ENCODE measurements at regions not wholly inside any gene's neighbourhood (a gene's known extent, or its start where the extent isn't known, plus 50 kb on each side); places are given as distances from the start of the nearest gene placed in this dataset.

- peaks cover 0 to 3% (median 2%) of the 10 kb centered on the region in 3 donors for H3K9me3 ChIP-seq (ENCODE audit: control insufficient read depth in 3 of 3, low read length in 3 of 3)
These were observed 269.0 kb upstream of the COL3A1 start for GRCh38 chr2:188705191-188705590.

GRCh38 chr2:188713961-188714360, 260.2 kb upstream of the COL3A1 start:
- Histone ChIP-seq H3K36me3 (ENCODE audit: control insufficient read depth in 3 of 3, insufficient read depth in 3 of 3, low read length in 3 of 3) (no peaks in the 10 kb centered on the region), H3K4me3 (ENCODE audit: low read length in 3 of 3) (no peak overlapping the region), H3K27ac (ENCODE audit: low read depth, low read length) (no peak overlapping the region), H3K27me3 (ENCODE audit: control insufficient read depth in 3 of 3, insufficient read depth in 3 of 3, low read length in 3 of 3) (no peaks in the 10 kb centered on the region), H3K9me3 (ENCODE audit: control insufficient read depth in 3 of 3, low read length in 3 of 3) (peaks cover 0 to 3% (median 0%) of the 10 kb centered on the region in 3 donors), H3K9ac (ENCODE audit: low read depth in 1 of 3, low read length in 3 of 3) (no peak overlapping the region), H3K4me1 (ENCODE audit: control insufficient read depth in 3 of 3, insufficient read depth in 3 of 3, low read length in 3 of 3) (no peaks in the 10 kb centered on the region)

More at GRCh38 chr2:188705191-188705590, 269.0 kb upstream of the COL3A1 start:
- Histone ChIP-seq H3K27me3 (ENCODE audit: control insufficient read depth in 3 of 3, insufficient read depth in 3 of 3, low read length in 3 of 3) (no peaks in the 10 kb centered on the region), H3K4me1 (ENCODE audit: control insufficient read depth in 3 of 3, insufficient read depth in 3 of 3, low read length in 3 of 3) (no peaks in the 10 kb centered on the region), H3K4me3 (ENCODE audit: low read length in 3 of 3) (no peak overlapping the region), H3K9ac (ENCODE audit: low read depth in 1 of 3, low read length in 3 of 3) (no peak overlapping the region), H3K36me3 (ENCODE audit: control insufficient read depth in 3 of 3, insufficient read depth in 3 of 3, low read length in 3 of 3) (no peaks in the 10 kb centered on the region), H3K27ac (ENCODE audit: low read depth, low read length) (no peak overlapping the region)

- H3K9me3 ChIP-seq (ENCODE audit: control insufficient read depth in 3 of 3, low read length in 3 of 3) = no peaks in the 10 kb centered on the region
- no peak overlapping the region for H3K27ac ChIP-seq (ENCODE audit: low read depth, low read length)
- H3K27me3 ChIP-seq (ENCODE audit: control insufficient read depth in 3 of 3, insufficient read depth in 3 of 3, low read length in 3 of 3) = no peaks in the 10 kb centered on the region
- H3K4me1 ChIP-seq (ENCODE audit: control insufficient read depth in 3 of 3, insufficient read depth in 3 of 3, low read length in 3 of 3) = no peaks in the 10 kb centered on the region
- H3K9ac ChIP-seq (ENCODE audit: low read depth in 1 of 3, low read length in 3 of 3) = no peak overlapping the region
- H3K36me3 ChIP-seq (ENCODE audit: control insufficient read depth in 3 of 3, insufficient read depth in 3 of 3, low read length in 3 of 3) = no peaks in the 10 kb centered on the region
- no peak overlapping the region for H3K4me3 ChIP-seq (ENCODE audit: low read length in 3 of 3)
These were observed 253.2 kb upstream of the COL3A1 start for GRCh38 chr2:188720811-188721605.

- H3K36me3 ChIP-seq (ENCODE audit: control insufficient read depth in 3 of 3, insufficient read depth in 3 of 3, low read length in 3 of 3) = no peaks in the 10 kb centered on the region
- no peaks in the 10 kb centered on the region for H3K9me3 ChIP-seq (ENCODE audit: control insufficient read depth in 3 of 3, low read length in 3 of 3)
- no peak overlapping the region for H3K9ac ChIP-seq (ENCODE audit: low read depth in 1 of 3, low read length in 3 of 3)
- no peak overlapping the region for H3K27ac ChIP-seq (ENCODE audit: low read depth, low read length)
- no peaks in the 10 kb centered on the region for H3K27me3 ChIP-seq (ENCODE audit: control insufficient read depth in 3 of 3, insufficient read depth in 3 of 3, low read length in 3 of 3)
- H3K4me3 ChIP-seq (ENCODE audit: low read length in 3 of 3) = no peak overlapping the region
- H3K4me1 ChIP-seq (ENCODE audit: control insufficient read depth in 3 of 3, insufficient read depth in 3 of 3, low read length in 3 of 3) = no peaks in the 10 kb centered on the region
These were observed 252.4 kb upstream of the COL3A1 start for GRCh38 chr2:188721784-188722183.

GRCh38 chr2:188725746-188726360, 248.3 kb upstream of the COL3A1 start:
- Histone ChIP-seq H3K4me3 (ENCODE audit: low read length in 3 of 3) (no peak overlapping the region), H3K36me3 (ENCODE audit: control insufficient read depth in 3 of 3, insufficient read depth in 3 of 3, low read length in 3 of 3) (no peaks in the 10 kb centered on the region), H3K9ac (ENCODE audit: low read depth in 1 of 3, low read length in 3 of 3) (no peak overlapping the region), H3K4me1 (ENCODE audit: control insufficient read depth in 3 of 3, insufficient read depth in 3 of 3, low read length in 3 of 3) (no peaks in the 10 kb centered on the region), H3K27ac (ENCODE audit: low read depth, low read length) (no peak overlapping the region), H3K27me3 (ENCODE audit: control insufficient read depth in 3 of 3, insufficient read depth in 3 of 3, low read length in 3 of 3) (no peaks in the 10 kb centered on the region), H3K9me3 (ENCODE audit: control insufficient read depth in 3 of 3, low read length in 3 of 3) (no peaks in the 10 kb centered on the region)

- Histone ChIP-seq H3K27ac (ENCODE audit: low read depth, low read length) (no peak overlapping the region), H3K9ac (ENCODE audit: low read depth in 1 of 3, low read length in 3 of 3) (no peak overlapping the region), H3K4me1 (ENCODE audit: control insufficient read depth in 3 of 3, insufficient read depth in 3 of 3, low read length in 3 of 3) (no peaks in the 10 kb centered on the region), H3K27me3 (ENCODE audit: control insufficient read depth in 3 of 3, insufficient read depth in 3 of 3, low read length in 3 of 3) (no peaks in the 10 kb centered on the region), H3K9me3 (ENCODE audit: control insufficient read depth in 3 of 3, low read length in 3 of 3) (no peaks in the 10 kb centered on the region), H3K36me3 (ENCODE audit: control insufficient read depth in 3 of 3, insufficient read depth in 3 of 3, low read length in 3 of 3) (no peaks in the 10 kb centered on the region), H3K4me3 (ENCODE audit: low read length in 3 of 3) (no peak overlapping the region)
These were observed 247.4 kb upstream of the COL3A1 start for GRCh38 chr2:188726626-188727247.

GRCh38 chr2:188727846-188728245, 246.3 kb upstream of the COL3A1 start:
- Histone ChIP-seq H3K4me3 (ENCODE audit: low read length in 3 of 3) (no peak overlapping the region), H3K27me3 (ENCODE audit: control insufficient read depth in 3 of 3, insufficient read depth in 3 of 3, low read length in 3 of 3) (no peaks in the 10 kb centered on the region), H3K27ac (ENCODE audit: low read depth, low read length) (no peak overlapping the region), H3K9me3 (ENCODE audit: control insufficient read depth in 3 of 3, low read length in 3 of 3) (no peaks in the 10 kb centered on the region), H3K9ac (ENCODE audit: low read depth in 1 of 3, low read length in 3 of 3) (no peak overlapping the region), H3K36me3 (ENCODE audit: control insufficient read depth in 3 of 3, insufficient read depth in 3 of 3, low read length in 3 of 3) (no peaks in the 10 kb centered on the region), H3K4me1 (ENCODE audit: control insufficient read depth in 3 of 3, insufficient read depth in 3 of 3, low read length in 3 of 3) (no peaks in the 10 kb centered on the region)

GRCh38 chr2:188734691-188735090, 239.5 kb upstream of the COL3A1 start:
- no peaks in the 10 kb centered on the region for H3K4me1 ChIP-seq (ENCODE audit: control insufficient read depth in 3 of 3, insufficient read depth in 3 of 3, low read length in 3 of 3)
- no peaks in the 10 kb centered on the region for H3K9me3 ChIP-seq (ENCODE audit: control insufficient read depth in 3 of 3, low read length in 3 of 3)
- no peak overlapping the region for H3K27ac ChIP-seq (ENCODE audit: low read depth, low read length)
- no peak overlapping the region for H3K9ac ChIP-seq (ENCODE audit: low read depth in 1 of 3, low read length in 3 of 3)
- no peaks in the 10 kb centered on the region for H3K36me3 ChIP-seq (ENCODE audit: control insufficient read depth in 3 of 3, insufficient read depth in 3 of 3, low read length in 3 of 3)
- H3K4me3 ChIP-seq (ENCODE audit: low read length in 3 of 3) = no peak overlapping the region
- H3K27me3 ChIP-seq (ENCODE audit: control insufficient read depth in 3 of 3, insufficient read depth in 3 of 3, low read length in 3 of 3) = no peaks in the 10 kb centered on the region

GRCh38 chr2:188746727-188747126, 227.4 kb upstream of the COL3A1 start:
- H3K27ac ChIP-seq (ENCODE audit: low read depth, low read length) = no peak overlapping the region
- no peak overlapping the region for H3K9ac ChIP-seq (ENCODE audit: low read depth in 1 of 3, low read length in 3 of 3)
- no peak overlapping the region for H3K4me3 ChIP-seq (ENCODE audit: low read length in 3 of 3)
- no peaks in the 10 kb centered on the region for H3K4me1 ChIP-seq (ENCODE audit: control insufficient read depth in 3 of 3, insufficient read depth in 3 of 3, low read length in 3 of 3)
- H3K9me3 ChIP-seq (ENCODE audit: control insufficient read depth in 3 of 3, low read length in 3 of 3) = no peaks in the 10 kb centered on the region
- no peaks in the 10 kb centered on the region for H3K36me3 ChIP-seq (ENCODE audit: control insufficient read depth in 3 of 3, insufficient read depth in 3 of 3, low read length in 3 of 3)
- no peaks in the 10 kb centered on the region for H3K27me3 ChIP-seq (ENCODE audit: control insufficient read depth in 3 of 3, insufficient read depth in 3 of 3, low read length in 3 of 3)

GRCh38 chr2:188751816-188752215, 222.4 kb upstream of the COL3A1 start:
- Histone ChIP-seq H3K27ac (ENCODE audit: low read depth, low read length) (no peak overlapping the region), H3K9ac (ENCODE audit: low read depth in 1 of 3, low read length in 3 of 3) (no peak overlapping the region), H3K36me3 (ENCODE audit: control insufficient read depth in 3 of 3, insufficient read depth in 3 of 3, low read length in 3 of 3) (no peaks in the 10 kb centered on the region), H3K27me3 (ENCODE audit: control insufficient read depth in 3 of 3, insufficient read depth in 3 of 3, low read length in 3 of 3) (no peaks in the 10 kb centered on the region), H3K4me1 (ENCODE audit: control insufficient read depth in 3 of 3, insufficient read depth in 3 of 3, low read length in 3 of 3) (no peaks in the 10 kb centered on the region), H3K9me3 (ENCODE audit: control insufficient read depth in 3 of 3, low read length in 3 of 3) (peaks cover 0 to 3% (median 3%) of the 10 kb centered on the region in 3 donors), H3K4me3 (ENCODE audit: low read length in 3 of 3) (no peak overlapping the region)

Data from skeletal muscle tissue (tissue), 3 donors.